Breast epithelium (tissue), 3 donors: ENCODE measurements at regions not wholly inside any gene's neighbourhood (a gene's known extent, or its start where the extent isn't known, plus 50 kb on each side); places are given as distances from the start of the nearest gene placed in this dataset.

Source experiments
- POLR2A ChIP-seq: fragments of 450-650 bp; IDR thresholded peaks from one replicate; pipeline ENCODE4 v1.6.1; 2016; ENCODE audit warnings: antibody characterized with exemption, mild to moderate bottlenecking, moderate library complexity
- POLR2AphosphoS5 ChIP-seq, 3 donors: sonication (generic); formaldehyde crosslinking; IDR thresholded peaks; one replicate each; pipeline ENCODE4 v1.6.1; 2017; ENCODE audit warnings: antibody characterized with exemption in 3 of 3
- TF ChIP-seq, protein P1 (sequence below), 3 donors: fragments of 450-650 bp; IDR thresholded peaks; one replicate each; pipeline ENCODE4 v1.5.1; 2016 to 2017; ENCODE audit warnings: antibody characterized with exemption in 3 of 3, mild to moderate bottlenecking in 3 of 3, moderate library complexity in 3 of 3

DNA sequence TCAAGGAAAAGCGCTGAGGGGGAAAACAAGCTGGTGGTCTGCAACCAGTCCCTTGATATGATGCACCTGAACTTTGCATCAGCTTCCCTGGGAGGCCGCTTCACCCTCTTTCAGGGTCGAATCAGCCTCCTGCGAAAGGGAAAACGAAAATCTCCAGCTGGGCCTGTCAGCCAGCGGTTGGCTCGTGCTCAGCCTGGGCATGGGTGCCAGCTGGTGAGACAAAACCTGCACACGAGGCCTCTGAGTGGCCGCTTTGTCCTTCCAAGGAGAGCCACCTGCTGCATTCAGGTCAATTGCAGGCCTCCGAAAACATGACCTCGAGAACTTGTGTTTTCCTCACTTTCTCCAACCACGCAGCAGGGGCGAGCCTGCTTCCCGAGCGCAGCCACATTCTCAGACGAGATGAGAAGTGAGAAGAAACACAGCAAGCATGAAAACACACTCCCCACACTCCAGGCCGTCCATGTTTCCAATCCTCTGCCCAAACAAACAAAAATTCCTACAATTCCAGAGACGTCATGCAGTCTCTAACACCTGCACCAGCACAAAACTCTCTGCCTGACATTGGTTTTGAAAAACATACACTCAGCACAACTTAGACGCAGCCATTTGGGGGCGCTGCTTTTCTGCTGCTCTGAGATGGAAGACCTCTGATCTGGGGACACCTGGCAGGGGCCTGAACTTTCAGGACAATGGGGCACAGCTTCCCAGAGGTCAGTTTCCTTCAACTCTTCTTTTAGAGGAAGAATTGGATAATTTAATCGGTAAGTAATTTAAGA, 77.1 kb downstream of the DHCR7 start:
- TF ChIP-seq, protein P1, sequence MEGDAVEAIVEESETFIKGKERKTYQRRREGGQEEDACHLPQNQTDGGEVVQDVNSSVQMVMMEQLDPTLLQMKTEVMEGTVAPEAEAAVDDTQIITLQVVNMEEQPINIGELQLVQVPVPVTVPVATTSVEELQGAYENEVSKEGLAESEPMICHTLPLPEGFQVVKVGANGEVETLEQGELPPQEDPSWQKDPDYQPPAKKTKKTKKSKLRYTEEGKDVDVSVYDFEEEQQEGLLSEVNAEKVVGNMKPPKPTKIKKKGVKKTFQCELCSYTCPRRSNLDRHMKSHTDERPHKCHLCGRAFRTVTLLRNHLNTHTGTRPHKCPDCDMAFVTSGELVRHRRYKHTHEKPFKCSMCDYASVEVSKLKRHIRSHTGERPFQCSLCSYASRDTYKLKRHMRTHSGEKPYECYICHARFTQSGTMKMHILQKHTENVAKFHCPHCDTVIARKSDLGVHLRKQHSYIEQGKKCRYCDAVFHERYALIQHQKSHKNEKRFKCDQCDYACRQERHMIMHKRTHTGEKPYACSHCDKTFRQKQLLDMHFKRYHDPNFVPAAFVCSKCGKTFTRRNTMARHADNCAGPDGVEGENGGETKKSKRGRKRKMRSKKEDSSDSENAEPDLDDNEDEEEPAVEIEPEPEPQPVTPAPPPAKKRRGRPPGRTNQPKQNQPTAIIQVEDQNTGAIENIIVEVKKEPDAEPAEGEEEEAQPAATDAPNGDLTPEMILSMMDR (IDR thresholded peaks at IDR 0.05), result no peak
- TF ChIP-seq POLR2AphosphoS5 (IDR thresholded peaks at IDR 0.05), result no peak
- TF ChIP-seq POLR2A, result no peak
